Muscle layer of duodenum (tissue), 2 donors: ENCODE measurements at regions not wholly inside any gene's neighbourhood (a gene's known extent, or its start where the extent isn't known, plus 50 kb on each side); places are given as distances from the start of the nearest gene placed in this dataset.

Source experiments
- H3K27ac ChIP-seq: one replicate; pipeline ENCODE4 v1.7.0; 2013; ENCODE audit warnings: mild to moderate bottlenecking, low read length
- H3K27me3 ChIP-seq: one replicate; pipeline ENCODE4 v1.7.0; 2013; ENCODE audit warnings: low read depth, mild to moderate bottlenecking, control low read depth, low read length
- H3K36me3 ChIP-seq, 2 donors: one replicate each; pipeline ENCODE4 v1.7.0; 2013; ENCODE audit warnings: low read length in 2 of 2, control low read depth in 1 of 2, mild to moderate bottlenecking in 1 of 2; ENCODE audit not compliant: insufficient read depth in 2 of 2, control insufficient read depth in 1 of 2
- H3K4me1 ChIP-seq, 2 donors: one replicate each; pipeline ENCODE4 v1.7.0; 2013; ENCODE audit warnings: low read length in 2 of 2, mild to moderate bottlenecking in 2 of 2, control low read depth in 1 of 2, moderate library complexity in 1 of 2; ENCODE audit not compliant: insufficient read depth in 2 of 2, control insufficient read depth in 1 of 2
- H3K4me3 ChIP-seq, 2 donors: one replicate each; pipeline ENCODE4 v1.7.0; 2013; ENCODE audit warnings: low read length in 2 of 2, low read depth in 1 of 2, mild to moderate bottlenecking in 1 of 2
- H3K9me3 ChIP-seq, 2 donors: one replicate each; pipeline ENCODE4 v1.7.0; 2013; ENCODE audit warnings: low read length in 2 of 2, control low read depth in 1 of 2, mild to moderate bottlenecking in 1 of 2; ENCODE audit not compliant: control insufficient read depth in 1 of 2
- donor health status: healthy.

GRCh38 chr11:105230586-105230985, 91.0 kb upstream of the CARD18 start:
- H3K4me1 ChIP-seq: no peaks in the 10 kb centered on the region

GRCh38 chr11:105229761-105230160, 90.2 kb upstream of the CARD18 start:
- H3K27ac ChIP-seq: no peak overlapping the region
- no peaks in the 10 kb centered on the region for H3K4me1 ChIP-seq
- no peaks in the 10 kb centered on the region for H3K27me3 ChIP-seq
- H3K36me3 ChIP-seq: no peaks in the 10 kb centered on the region
- no peaks in the 10 kb centered on the region for H3K9me3 ChIP-seq
- H3K4me3 ChIP-seq: no peak overlapping the region

More at GRCh38 chr11:105230586-105230985, 91.0 kb upstream of the CARD18 start:
- Histone ChIP-seq H3K27ac (no peak overlapping the region), H3K4me3 (no peak overlapping the region), H3K27me3 (no peaks in the 10 kb centered on the region), H3K36me3 (no peaks in the 10 kb centered on the region), H3K9me3 (no peaks in the 10 kb centered on the region)

- H3K27me3 ChIP-seq: no peaks in the 10 kb centered on the region
- H3K27ac ChIP-seq: no peak overlapping the region
- no peaks in the 10 kb centered on the region for H3K36me3 ChIP-seq
- no peaks in the 10 kb centered on the region for H3K4me1 ChIP-seq
- no peaks in the 10 kb centered on the region for H3K9me3 ChIP-seq
- no peak overlapping the region for H3K4me3 ChIP-seq
Measured at GRCh38 chr11:105229257-105229656, 89.7 kb upstream of the CARD18 start.

- Histone ChIP-seq H3K36me3 (no peaks in the 10 kb centered on the region), H3K4me3 (no peak overlapping the region), H3K27me3 (no peaks in the 10 kb centered on the region), H3K27ac (no peak overlapping the region), H3K4me1 (no peaks in the 10 kb centered on the region), H3K9me3 (no peaks in the 10 kb centered on the region)
Measured at GRCh38 chr11:105227363-105227762, 87.8 kb upstream of the CARD18 start.

GRCh38 chr11:105226766-105227165, 87.2 kb upstream of the CARD18 start:
- no peaks in the 10 kb centered on the region for H3K36me3 ChIP-seq
- no peaks in the 10 kb centered on the region for H3K9me3 ChIP-seq
- no peaks in the 10 kb centered on the region for H3K4me1 ChIP-seq
- H3K27ac ChIP-seq: no peak overlapping the region
- no peaks in the 10 kb centered on the region for H3K27me3 ChIP-seq
- H3K4me3 ChIP-seq: no peak overlapping the region

- Histone ChIP-seq H3K4me3 (no peak overlapping the region), H3K36me3 (no peaks in the 10 kb centered on the region), H3K9me3 (no peaks in the 10 kb centered on the region), H3K4me1 (no peaks in the 10 kb centered on the region), H3K27ac (no peak overlapping the region), H3K27me3 (no peaks in the 10 kb centered on the region)
Measured at GRCh38 chr11:105226091-105226490, 86.5 kb upstream of the CARD18 start.

GRCh38 chr11:105224482-105225253, 85.1 kb upstream of the CARD18 start:
- Histone ChIP-seq H3K4me1 (no peaks in the 10 kb centered on the region), H3K4me3 (no peak overlapping the region), H3K27ac (no peak overlapping the region), H3K36me3 (no peaks in the 10 kb centered on the region), H3K9me3 (no peaks in the 10 kb centered on the region), H3K27me3 (no peaks in the 10 kb centered on the region)

GRCh38 chr11:105220121-105220520, 80.6 kb upstream of the CARD18 start:
- H3K9me3 ChIP-seq: no peaks in the 10 kb centered on the region
- no peak overlapping the region for H3K27ac ChIP-seq
- H3K4me3 ChIP-seq: no peak overlapping the region
- H3K36me3 ChIP-seq: no peaks in the 10 kb centered on the region
- no peaks in the 10 kb centered on the region for H3K4me1 ChIP-seq
- H3K27me3 ChIP-seq: no peaks in the 10 kb centered on the region

GRCh38 chr11:105219670-105220069, 80.1 kb upstream of the CARD18 start:
- no peak overlapping the region for H3K4me3 ChIP-seq
- no peaks in the 10 kb centered on the region for H3K36me3 ChIP-seq
- H3K27ac ChIP-seq: no peak overlapping the region
- no peaks in the 10 kb centered on the region for H3K27me3 ChIP-seq
- H3K9me3 ChIP-seq: no peaks in the 10 kb centered on the region
- no peaks in the 10 kb centered on the region for H3K4me1 ChIP-seq

- no peak overlapping the region for H3K4me3 ChIP-seq
Measured at GRCh38 chr11:105219269-105219668, 79.7 kb upstream of the CARD18 start.

GRCh38 chr11:105215528-105215927, 76.0 kb upstream of the CARD18 start:
- H3K4me1 ChIP-seq: no peaks in the 10 kb centered on the region
- no peaks in the 10 kb centered on the region for H3K9me3 ChIP-seq
- no peaks in the 10 kb centered on the region for H3K36me3 ChIP-seq
- H3K4me3 ChIP-seq: no peak overlapping the region
- no peaks in the 10 kb centered on the region for H3K27me3 ChIP-seq
- no peak overlapping the region for H3K27ac ChIP-seq

More at GRCh38 chr11:105219269-105219668, 79.7 kb upstream of the CARD18 start:
- Histone ChIP-seq H3K9me3 (no peaks in the 10 kb centered on the region), H3K4me1 (no peaks in the 10 kb centered on the region), H3K27ac (no peak overlapping the region), H3K27me3 (no peaks in the 10 kb centered on the region), H3K36me3 (no peaks in the 10 kb centered on the region)
